HG03521 (cell line): ENCODE measurements at regions not wholly inside any gene's neighbourhood (a gene's known extent, or its start where the extent isn't known, plus 50 kb on each side); places are given as distances from the start of the nearest gene placed in this dataset.
"Not testable (repeated sequence)": the region's sequence is repeated elsewhere in the genome, so short reads cannot be mapped to it uniquely, and the experiment has no call there.

Source experiments
- ATAC-seq: cut with Tn5 transposase; IDR thresholded peaks from one replicate; pipeline ENCODE4 v1.9.1; 2021; ENCODE audit warnings: mild to moderate bottlenecking, moderate library complexity; ENCODE audit not compliant: unreplicated experiment

DNA sequence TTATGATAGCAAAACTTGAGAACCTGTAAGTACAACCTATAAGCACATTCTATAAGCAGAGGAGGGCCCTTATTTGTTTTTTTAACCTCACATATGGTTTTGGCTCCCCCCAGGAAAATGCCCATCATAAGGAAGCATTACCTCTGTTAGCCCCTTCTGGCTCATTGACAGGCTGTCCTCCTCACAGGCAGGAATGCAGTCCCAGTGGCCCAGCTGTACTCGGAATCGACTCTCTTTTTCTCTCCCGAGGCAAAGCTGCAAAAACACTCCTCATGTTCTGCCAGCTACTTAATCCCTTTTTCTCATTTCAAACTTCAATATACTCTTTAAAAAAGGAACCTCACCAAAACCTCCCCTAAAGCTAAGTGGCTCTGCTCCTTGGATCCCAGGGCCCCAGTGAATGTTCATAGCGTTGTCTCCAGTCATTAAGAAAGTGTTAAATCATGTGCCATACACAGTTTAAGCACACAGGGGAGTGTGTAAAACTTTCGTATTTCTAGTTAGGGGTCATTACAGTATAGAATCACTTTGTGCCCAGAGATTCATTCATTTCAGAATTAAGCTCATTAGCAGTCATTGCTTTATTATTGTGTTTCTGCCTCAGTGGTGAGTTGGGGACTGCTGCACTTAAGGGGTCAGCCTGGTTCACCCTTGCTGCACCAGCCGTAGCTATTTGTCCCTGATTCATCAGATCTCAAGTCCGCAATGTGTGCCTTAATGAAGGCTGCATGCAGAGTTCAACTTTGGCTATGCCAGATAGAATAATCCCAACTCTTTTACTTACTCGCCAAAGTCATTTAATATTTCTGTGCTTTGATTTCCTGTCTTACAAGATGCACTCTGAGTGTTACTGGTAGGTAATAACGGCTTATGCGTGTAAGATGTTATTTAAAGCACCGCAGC lies 57.6 kb downstream of the JRKL start:
- ATAC-seq = no peak

GRCh38 chr11:96448225-96448624 lies 58.4 kb downstream of the JRKL start:
- no peak for ATAC-seq

GRCh38 chr11:96456111-96456510 lies 66.3 kb downstream of the JRKL start:
- no peak for ATAC-seq

GRCh38 chr11:96459751-96460150 lies 69.9 kb downstream of the JRKL start:
- no peak for ATAC-seq

GRCh38 chr11:96461871-96462270 lies 72.1 kb downstream of the JRKL start:
- no peak for ATAC-seq

- ATAC-seq = peak; percentile 69
Observed at GRCh38 chr11:96464700-96465307, 75.0 kb downstream of the JRKL start.

- no peak for ATAC-seq
Observed at GRCh38 chr11:96465512-96465911, 75.7 kb downstream of the JRKL start.

DNA sequence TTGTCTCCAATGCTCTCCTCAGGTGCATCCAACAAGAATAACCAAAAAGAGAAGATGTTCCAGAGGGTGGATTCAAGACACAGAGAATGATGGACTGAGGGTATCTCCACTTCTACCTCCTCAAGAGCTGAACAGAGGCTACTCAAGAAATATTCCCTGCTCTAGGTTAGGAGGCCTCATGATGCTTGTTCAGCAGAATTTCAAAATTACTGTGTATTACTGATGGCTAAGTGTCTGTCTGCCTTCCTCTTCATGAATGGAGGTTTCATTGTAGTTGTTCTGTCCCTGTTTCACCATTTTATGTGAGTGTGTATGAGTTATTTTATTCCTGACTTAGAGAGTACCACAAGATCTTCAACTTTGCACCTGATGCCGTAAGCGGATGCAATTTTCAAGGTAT lies 76.8 kb downstream of the JRKL start:
- no peak for ATAC-seq

DNA sequence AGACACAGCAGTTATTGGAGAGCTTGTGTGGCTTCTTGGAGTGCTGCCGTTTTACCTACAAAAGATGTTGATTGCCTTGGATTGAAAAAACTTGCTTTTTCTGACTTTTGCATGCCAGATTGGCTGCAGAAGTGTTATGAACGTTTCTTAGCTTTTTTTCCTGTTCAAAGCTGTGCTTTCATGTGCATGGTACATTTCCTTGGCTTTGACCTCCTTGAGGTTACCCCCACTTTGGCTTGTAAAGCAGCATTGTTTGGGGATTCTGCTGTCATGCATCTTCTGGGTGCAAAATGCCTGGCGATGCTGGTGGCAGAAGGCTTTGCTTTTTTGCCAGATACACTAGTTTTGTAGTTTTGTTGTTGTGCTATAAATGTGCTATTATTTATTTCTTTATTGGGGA lies 80.0 kb downstream of the JRKL start:
- no peak for ATAC-seq

GRCh38 chr11:96470521-96470920 lies 80.7 kb downstream of the JRKL start:
- no peak for ATAC-seq

GRCh38 chr11:96472085-96472484 lies 82.3 kb downstream of the JRKL start:
- no peak for ATAC-seq

DNA sequence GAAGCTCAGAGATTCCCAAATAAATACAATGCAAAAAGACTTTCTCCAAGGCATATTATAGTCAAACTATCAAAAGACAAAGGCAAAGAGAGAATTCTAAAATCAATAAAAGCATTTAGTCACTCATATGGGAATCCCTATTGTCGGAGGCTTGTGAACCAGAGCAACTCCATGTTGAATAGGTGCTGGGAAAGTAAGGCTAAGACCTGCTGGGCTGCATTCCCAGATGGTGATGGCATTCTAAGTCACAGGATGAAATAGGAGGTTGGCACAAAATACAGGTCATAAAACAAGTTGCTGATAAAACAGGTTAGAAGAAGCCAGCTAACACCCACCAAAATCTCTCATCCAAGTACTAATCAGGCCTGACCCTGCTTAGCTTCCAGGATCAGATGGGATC lies 84.5 kb downstream of the JRKL start:
- ATAC-seq = no peak

DNA sequence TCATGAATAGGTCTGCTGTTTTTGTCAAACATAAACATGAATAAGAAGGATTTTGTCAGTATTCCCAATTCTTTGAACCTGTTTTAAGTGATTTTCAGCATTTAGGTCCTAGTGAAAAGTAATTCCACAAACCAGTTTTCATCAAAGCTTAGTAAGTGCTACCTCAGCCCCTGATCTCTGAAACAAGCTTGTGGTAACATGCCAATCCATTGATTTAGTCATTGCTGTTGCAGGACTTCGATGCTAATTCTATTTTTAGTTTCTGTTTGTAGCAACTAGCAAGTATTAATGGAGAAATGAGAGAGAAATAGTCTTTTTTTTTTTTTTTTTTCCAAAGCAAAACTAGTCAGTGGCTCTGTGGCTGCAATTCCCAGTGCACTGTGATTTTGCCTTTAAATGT lies 91.4 kb downstream of the JRKL start:
- no peak for ATAC-seq

DNA sequence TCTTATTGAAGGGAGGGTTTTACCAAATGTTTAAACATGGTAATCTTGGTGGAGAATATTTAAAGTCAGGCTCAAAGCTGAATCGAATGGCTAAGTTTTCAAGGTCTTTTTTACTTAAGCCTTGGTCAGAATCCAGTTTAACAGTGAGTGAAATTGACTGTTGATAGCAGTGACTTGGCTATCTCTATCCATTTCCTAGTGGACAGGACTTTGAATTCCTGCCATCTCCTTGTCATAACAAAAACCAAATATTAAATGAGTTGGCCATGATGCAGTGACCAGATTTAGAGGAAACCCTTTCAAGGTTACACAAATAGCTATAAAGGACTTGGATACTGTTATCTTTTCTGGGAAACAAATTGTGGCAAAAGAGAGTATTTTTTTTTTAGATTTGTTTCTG lies 92.0 kb downstream of the JRKL start:
- no peak for ATAC-seq

- no peak for ATAC-seq
Observed at GRCh38 chr11:96482193-96482592, 92.4 kb downstream of the JRKL start.

DNA sequence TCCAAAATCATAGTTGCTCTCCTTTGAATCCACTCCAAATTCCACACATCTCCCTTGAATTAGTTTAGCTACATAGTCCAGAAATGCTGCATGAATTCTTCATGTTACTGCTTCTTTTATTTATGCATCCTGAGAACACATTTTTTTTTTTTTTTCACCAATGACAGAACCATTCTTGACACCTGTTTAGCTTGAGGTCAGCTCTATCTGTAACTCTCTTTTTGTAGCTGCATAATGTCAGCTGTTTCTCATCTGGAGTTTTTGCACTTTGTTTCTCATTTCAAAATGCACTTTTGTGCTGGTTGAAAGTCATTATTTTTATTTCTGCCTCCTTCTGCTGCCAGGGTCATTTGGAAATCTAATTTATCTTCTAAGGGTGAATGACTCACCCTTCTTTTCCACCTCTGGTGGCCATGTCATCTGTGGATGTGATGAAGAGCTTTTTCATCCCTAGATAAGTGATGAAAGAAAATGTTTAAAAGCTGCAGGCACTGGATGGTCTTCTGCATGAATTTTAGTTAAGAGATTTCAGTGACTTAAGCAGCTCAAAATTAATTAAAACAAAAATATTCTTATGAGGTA lies 93.7 kb downstream of the JRKL start:
- no peak for ATAC-seq

DNA sequence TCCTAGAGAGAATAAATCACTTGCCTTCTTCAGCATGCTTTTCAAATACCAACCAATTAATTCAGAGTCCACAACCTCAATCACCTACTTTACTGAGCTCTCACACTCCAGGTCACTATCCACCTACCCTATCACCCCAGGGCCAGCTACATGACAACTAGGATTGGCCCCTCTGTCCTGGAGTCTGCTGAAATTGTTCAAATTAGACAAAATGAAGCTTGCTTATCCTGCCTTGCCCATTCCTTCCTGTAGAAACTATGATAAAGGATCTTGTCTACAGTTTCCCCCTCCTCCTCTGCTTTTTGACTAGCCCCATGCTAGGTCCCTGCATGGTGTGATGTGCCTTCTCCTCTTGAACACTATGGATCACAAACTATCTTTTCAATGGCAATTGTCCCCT lies 94.5 kb downstream of the JRKL start:
- no peak for ATAC-seq

DNA sequence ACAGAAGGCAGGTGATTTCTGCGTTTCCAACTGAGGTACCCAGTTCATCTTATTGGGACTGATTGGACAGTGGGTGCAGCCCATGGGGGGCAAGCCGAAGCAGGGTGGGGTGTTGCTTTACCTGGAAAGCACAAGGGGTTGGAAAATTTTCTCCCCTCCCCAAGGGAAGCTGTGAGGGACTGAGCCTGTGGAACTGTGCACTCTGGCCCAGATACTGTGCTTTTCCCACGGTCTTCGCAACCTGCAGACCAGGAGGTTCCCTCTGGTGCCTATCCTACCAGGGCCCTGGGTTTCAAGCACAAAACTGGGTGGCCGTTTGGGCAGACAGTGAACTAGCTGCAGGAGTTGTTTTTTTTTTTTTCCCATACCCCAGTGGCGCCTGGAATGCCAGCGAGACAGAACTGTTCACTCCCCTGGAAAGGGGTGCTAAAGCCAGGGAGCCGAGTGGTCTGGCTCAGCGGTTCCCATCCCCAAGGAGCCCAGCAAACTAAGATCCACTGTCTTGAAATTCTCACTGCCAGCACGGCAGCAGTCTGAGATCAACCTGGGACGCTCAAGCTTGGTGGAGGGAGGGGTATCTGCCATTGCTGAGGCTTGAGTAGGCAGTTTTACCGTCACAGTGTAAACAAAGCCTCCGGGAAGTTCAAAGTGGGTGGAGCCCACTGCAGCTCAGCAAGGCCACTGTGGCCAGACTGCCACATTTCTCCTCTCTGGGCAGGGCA lies 97.2 kb downstream of the JRKL start:
- no peak for ATAC-seq

GRCh38 chr11:96488911-96489310 lies 99.1 kb downstream of the JRKL start:
- ATAC-seq = not testable (repeated sequence)

DNA sequence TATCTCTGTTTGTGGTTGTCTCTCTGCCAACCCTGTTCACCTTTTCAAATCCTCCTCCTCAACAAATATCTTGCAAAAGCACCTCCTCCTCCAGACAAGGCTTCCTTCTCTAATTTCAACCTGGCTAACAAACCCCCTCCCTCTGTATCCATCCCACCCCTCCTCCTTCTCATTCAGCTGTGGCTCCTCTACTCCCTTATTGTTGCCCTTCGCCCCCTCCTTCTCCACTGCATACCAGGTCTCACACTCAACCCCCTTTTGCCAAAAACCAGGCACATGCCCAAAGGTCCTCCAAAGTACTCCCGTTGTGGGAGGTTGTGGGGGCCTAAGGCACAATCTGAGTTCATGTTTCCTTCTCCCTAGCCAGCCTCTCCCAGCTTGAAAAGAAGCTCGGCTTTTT lies 110.6 kb downstream of the JRKL start:
- no peak for ATAC-seq

GRCh38 chr11:96506041-96506440 lies 116.2 kb downstream of the JRKL start:
- no peak for ATAC-seq
